HG03571 (cell line): ENCODE measurements at regions not wholly inside any gene's neighbourhood (a gene's known extent, or its start where the extent isn't known, plus 50 kb on each side); places are given as distances from the start of the nearest gene placed in this dataset.
A peak's percentile ranks its signal among the peaks of the same experiment; 100 is the strongest.

ENCODE experiments used
- ATAC-seq: cut with Tn5 transposase; IDR thresholded peaks from one replicate; pipeline ENCODE4 v1.9.1; 2021; ENCODE audit not compliant: unreplicated experiment

DNA sequence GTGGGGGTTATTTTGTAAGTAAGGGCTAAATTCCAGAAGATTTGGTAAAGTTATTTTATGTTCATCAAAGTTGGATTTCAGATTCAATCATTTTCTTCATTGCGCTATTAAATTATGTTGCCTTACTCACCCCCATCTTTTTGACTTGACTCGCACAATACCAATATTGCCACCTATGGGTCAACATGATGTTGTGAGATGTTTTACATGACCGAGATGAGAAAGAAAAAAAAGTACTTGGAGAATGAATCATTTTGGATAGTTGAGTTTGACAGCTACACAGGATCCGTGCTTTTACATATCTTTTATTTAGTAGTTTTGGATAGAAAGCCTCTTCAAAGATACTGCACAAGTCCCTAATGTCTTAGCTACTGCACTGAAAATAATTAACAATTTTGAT lies 224.2 kb upstream of the EMCN start:
- no peak for ATAC-seq

GRCh38 chr4:100739426-100739825 lies 221.6 kb upstream of the EMCN start:
- ATAC-seq, result no peak

- no peak for ATAC-seq
These were observed 220.7 kb upstream of the EMCN start for GRCh38 chr4:100738196-100739165.

- ATAC-seq, result no peak
These were observed 219.0 kb upstream of the EMCN start for GRCh38 chr4:100736641-100737451.

GRCh38 chr4:100728861-100729260 lies 211.0 kb upstream of the EMCN start:
- ATAC-seq, result no peak

DNA sequence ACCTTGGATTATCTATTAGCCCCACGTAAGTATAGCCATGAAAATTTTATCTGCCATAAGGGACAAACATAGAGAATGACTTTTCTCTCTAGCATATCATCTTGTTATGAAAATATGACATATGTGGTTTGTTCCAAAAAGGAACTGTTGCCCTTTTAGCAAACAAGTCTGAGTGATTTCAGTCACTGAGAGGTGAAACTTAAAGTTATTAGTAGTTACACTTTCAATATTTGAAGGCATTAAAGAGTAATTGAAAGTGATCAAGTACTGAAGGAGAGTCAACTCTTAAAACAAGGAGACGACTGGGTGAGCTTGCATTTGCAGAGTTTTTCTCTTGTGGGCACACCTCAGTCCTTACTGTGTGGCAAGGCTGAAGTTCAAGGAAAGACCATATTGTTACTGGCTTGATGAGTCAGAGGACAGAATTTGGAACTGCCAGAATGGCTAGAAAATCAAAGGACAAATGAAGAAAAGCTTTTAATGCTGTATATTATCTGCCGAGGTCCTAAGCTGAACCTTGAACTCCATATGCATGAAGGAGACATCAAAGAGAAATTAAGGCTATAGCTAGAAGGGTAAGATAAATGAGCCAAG lies 205.1 kb upstream of the EMCN start:
- peak; percentile 64 for ATAC-seq

- ATAC-seq, result no peak
These were observed 204.3 kb upstream of the EMCN start for GRCh38 chr4:100722133-100722532.

GRCh38 chr4:100721490-100721889 lies 203.7 kb upstream of the EMCN start:
- no peak for ATAC-seq

DNA sequence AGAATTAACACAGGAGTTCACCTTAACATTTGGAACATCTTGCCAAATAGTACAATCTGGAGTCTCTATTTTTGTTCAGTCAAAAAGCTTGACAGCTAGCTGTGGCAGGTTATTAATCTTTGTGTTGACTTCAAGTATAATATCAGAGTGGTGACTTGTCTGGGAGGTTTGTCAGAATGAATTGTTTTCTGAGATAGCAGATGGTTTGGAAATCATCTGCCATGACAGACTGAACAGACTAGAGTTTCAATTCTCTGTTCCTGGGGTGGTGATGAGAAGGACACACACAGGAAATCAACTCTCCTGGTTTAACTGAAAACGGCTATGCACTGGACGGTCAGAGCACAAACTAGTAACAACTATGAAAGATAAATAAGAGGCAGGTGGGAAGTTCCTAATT lies 203.3 kb upstream of the EMCN start:
- ATAC-seq, result no peak

- ATAC-seq, result no peak
These were observed 198.6 kb upstream of the EMCN start for GRCh38 chr4:100716416-100716815.

DNA sequence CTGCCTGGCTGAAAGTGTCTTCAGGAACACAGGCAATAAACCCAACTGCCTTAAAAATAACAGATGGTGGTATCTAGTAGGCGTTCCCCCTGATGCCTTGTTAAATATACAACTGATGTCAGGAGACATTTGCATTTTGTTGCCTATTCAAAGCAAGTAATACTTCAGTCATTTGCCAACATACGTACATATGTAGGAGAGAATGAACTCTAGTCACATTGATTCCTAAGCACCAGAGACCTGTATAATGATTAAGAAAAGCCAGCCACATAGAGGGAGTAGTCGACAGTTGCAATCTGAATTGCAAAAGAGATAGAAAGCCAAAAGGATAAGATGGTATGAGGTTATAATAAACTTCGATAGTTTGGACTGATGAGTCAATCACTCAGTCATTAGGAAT lies 191.0 kb upstream of the EMCN start:
- ATAC-seq, result no peak

DNA sequence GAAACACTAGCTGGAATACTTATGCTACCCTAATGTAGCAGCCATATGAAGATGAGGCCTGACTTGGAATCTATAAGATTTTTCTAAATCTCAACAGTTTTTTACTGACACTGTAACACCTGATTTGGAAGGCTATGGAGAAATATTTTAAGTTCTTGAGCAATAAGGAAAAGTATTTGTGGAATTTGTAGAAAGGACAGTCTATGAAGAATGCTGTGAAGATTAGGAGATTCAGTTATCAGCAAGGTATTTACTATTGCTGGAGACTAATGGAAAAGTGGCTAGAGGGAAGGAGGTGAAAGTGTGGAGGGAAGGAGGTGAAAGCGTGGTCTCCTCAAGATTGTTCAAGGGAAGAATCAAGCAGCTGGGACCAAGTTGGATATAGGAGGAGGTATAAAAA lies 190.0 kb upstream of the EMCN start:
- no peak for ATAC-seq

- ATAC-seq, result no peak
These were observed 178.7 kb upstream of the EMCN start for GRCh38 chr4:100696531-100696930.

- ATAC-seq, result no peak
These were observed 178.0 kb upstream of the EMCN start for GRCh38 chr4:100695871-100696270.

GRCh38 chr4:100695039-100695654 lies 177.3 kb upstream of the EMCN start:
- ATAC-seq, result no peak

DNA sequence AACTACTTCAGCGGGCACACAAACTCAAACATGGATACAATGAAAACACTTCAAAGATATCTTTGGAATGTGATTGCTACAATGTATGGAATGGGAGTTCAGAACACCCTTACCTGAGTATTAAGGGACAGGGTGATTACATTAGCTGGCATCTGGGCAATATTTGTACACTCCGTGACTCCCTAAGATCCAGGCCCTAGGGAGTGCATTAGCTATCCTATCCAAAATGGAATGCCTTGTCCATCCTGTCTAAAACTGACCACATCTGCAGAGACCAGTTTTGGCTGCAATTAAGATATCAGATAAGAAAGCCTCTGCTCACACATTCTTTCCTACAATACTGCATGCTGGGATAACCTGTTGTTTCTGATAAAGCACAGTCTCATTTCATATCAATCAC lies 176.6 kb upstream of the EMCN start:
- no peak for ATAC-seq

DNA sequence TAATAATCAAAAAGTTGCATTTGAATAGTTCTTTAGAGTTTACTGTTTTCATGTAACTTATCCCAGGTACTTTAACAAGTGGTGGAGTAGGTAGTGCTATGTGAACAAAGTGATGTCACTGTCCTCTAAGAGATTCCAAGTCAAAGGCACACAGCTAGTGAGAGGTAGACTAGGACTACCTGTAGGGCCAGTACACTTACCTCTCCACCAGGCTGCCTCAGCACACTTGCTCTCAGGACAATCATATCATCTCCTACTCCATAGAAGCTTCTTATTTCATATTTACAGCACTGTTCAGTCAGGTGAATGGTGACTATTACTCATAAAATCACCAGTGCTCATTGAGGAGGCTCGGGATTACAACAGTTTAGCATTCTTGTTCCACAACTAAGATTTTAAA lies 173.0 kb upstream of the EMCN start:
- ATAC-seq, result no peak

DNA sequence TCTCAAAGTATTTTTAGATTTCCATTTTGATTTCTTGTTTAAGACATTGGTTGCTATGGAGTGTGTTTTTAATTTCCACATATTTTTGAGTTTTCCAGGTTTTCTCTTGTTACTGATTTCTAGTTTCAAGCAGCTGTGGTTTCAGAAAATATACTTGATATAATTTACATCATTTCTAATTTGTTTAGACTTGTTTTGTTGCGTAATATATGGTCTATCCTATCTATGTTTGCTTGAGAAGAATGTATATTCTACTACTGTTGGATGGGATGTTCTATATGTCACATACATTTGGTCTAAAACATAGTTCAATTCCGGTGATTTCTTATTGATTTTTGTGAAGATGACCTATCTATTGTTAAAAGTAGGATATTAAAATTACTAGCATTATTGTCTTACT lies 170.5 kb upstream of the EMCN start:
- ATAC-seq, result no peak

DNA sequence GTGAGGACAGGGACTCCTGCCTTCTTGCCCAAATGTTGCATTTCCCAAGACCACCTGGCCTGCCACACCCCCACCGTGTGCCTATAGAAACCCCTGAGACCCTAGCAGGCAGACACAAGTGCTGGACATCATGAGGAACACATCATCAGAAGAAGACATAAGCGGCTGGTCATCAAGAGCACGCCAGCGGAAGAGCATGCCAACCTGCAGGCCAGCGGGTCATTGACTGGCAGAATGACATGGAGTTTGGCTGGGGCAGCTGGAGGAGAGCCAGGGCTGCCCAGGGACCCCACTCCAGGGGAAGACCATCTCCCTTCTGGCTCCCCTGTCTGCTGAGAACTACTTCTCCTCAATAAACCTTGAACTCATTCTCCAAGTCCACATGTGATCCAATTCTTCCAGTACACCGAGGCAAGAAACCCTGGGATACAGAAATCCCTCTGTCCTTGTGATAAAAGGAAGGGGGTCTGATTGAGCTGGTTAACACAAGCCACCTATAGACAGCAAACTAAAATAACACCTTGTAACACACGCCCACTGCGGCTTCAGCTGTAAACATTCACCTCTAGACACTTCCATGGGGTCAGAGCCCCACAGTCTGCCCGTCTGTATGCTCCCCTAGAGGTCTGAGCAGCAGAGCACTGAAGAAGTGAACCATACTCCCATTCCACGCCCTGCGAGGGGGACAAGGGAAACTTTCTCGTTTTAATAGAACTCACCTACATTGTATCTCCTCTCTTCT lies 164.8 kb upstream of the EMCN start:
- no peak for ATAC-seq

DNA sequence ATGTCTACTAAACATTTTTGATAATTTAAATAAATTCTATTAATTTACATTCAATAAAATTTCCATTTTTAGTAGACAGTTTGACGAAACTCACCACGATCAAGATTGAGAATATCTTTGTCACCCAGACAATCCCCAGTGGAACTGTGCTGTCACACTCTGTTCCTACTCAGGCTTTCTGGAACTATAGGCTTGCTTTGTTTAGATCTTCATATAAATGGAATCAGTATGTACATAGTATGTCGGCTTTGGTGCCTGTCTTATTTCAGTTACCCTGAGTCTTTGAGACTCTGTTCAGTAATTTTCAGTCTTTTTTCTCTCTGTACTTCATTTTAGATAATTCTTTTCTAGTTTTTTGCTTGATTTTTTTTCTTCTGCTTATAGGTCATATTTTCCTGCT lies 163.5 kb upstream of the EMCN start:
- no peak for ATAC-seq

GRCh38 chr4:100679926-100680325 lies 162.1 kb upstream of the EMCN start:
- ATAC-seq, result no peak
